Psoas muscle (tissue), 7 donors: ENCODE measurements at regions not wholly inside any gene's neighbourhood (a gene's known extent, or its start where the extent isn't known, plus 50 kb on each side); places are given as distances from the start of the nearest gene placed in this dataset.

ENCODE experiments used
- ATAC-seq, 4 donors: fragments of 200-7000 bp; cut with Tn5 transposase; one replicate each; pipeline ENCODE4 v1.9.1; 2020; ENCODE audit warnings: moderate library complexity in 3 of 4, mild to moderate bottlenecking in 2 of 4
- DNase-seq, 2 donors: peaks; one replicate each; pipeline ENCODE4 v3.0.0-alpha.2; 2020
- H3K27ac ChIP-seq: fragments of 200-600 bp; one replicate; pipeline ENCODE4 v1.8.0; 2022
- H3K27me3 ChIP-seq, 3 donors: fragments of 200-600 bp in 1 of 3; one replicate each; pipeline versions ENCODE4 v1.6.1 to v1.8.0; 2013 to 2022; ENCODE audit warnings: low read length in 2 of 3, mild to moderate bottlenecking in 2 of 3, moderate library complexity in 1 of 3; ENCODE audit not compliant: insufficient read depth in 3 of 3
- H3K36me3 ChIP-seq, 2 donors: fragments of 200-600 bp in 1 of 2; one replicate each; pipeline versions ENCODE4 v1.6.1 to v1.8.0; 2013 to 2022; ENCODE audit warnings: low read depth in 1 of 2, mild to moderate bottlenecking in 1 of 2, moderate library complexity in 1 of 2; ENCODE audit not compliant: insufficient read depth in 1 of 2
- H3K4me1 ChIP-seq: fragments of 200-600 bp; one replicate; pipeline ENCODE4 v1.8.0; 2022
- H3K4me3 ChIP-seq: fragments of 200-600 bp; one replicate; pipeline ENCODE4 v1.8.0; 2022; ENCODE audit warnings: mild to moderate bottlenecking
- H3K9me3 ChIP-seq: fragments of 200-600 bp; one replicate; pipeline ENCODE4 v1.8.0; 2022
- CTCF ChIP-seq: fragments of 200-600 bp; IDR thresholded peaks from one replicate; pipeline ENCODE4 v1.8.0; 2022; ENCODE audit warnings: antibody characterized with exemption
- WGBS, 3 donors: extraction: QIAGEN DNeasy Blood & Tissue Kit; methylation state at CpG; one replicate each; pipeline versions ENCODE4 v1.1.6 to v1.1.7; 2013; 5-methylcytosine and 5-hydroxymethylcytosine counted together
- intact Hi-C, 2 donors: fragments of 100-400 bp; cut with DNase I; formaldehyde crosslinking; loops; one replicate each; pipeline versions ENCODE4 v1.11.0 to v1.14.2; 2022
- donor health status: healthy with polysubstance abuse.
- donor health status: DM: no; HTN: no; CAD: no; lungs with moderate emphysema.
- donor health status: Bipolar disorder and iron deficiency.
- donor health status: healthy.
- donor health status: DM: yes; HTN: yes; CAD: no.
- donor health status: DM: no; HTN: no; CAD: no.
- donor health status: DM: yes; HTN: yes; CAD: no.

GRCh38 chr3:72322264-72322976 is 525.8 kb downstream of the SHQ1 start:
- H3K36me3 ChIP-seq: no peaks in the 10 kb centered on the region
- H3K27ac ChIP-seq: no peak overlapping the region
- no peak for TF ChIP-seq CTCF
- no peaks in the 10 kb centered on the region for H3K9me3 ChIP-seq
- 92 to 94% (median 94%) methylated on average over 11 of the region's 11 CpGs for WGBS, 3 donors
- H3K4me1 ChIP-seq: peaks cover 10% of the 10 kb centered on the region
- intact Hi-C loops: no loop called here
- no peaks in the 10 kb centered on the region for H3K27me3 ChIP-seq
- no peak for DNase-seq
- ATAC-seq: no peak
- no peak overlapping the region for H3K4me3 ChIP-seq

GRCh38 chr3:72320955-72321303 is 527.3 kb downstream of the SHQ1 start:
- intact Hi-C loops: no loop called here
- no peak for DNase-seq
- H3K36me3 ChIP-seq: no peaks in the 10 kb centered on the region
- WGBS, 3 donors: 49 to 68% (median 52%) methylated on average over 3 of the region's 3 CpGs
- H3K27me3 ChIP-seq: no peaks in the 10 kb centered on the region
- H3K4me3 ChIP-seq: no peak overlapping the region
- H3K9me3 ChIP-seq: no peaks in the 10 kb centered on the region
- H3K4me1 ChIP-seq: peaks cover 10% of the 10 kb centered on the region
- no peak for ATAC-seq
- no peak overlapping the region for H3K27ac ChIP-seq
- TF ChIP-seq CTCF: no peak

GRCh38 chr3:72320095-72320954 is 527.9 kb downstream of the SHQ1 start:
- H3K36me3 ChIP-seq: no peaks in the 10 kb centered on the region
- H3K9me3 ChIP-seq: no peaks in the 10 kb centered on the region
- intact Hi-C loops: no loop called here
- H3K4me1 ChIP-seq: peaks cover 10% of the 10 kb centered on the region
- TF ChIP-seq CTCF: no peak
- DNase-seq: no peak
- WGBS, 3 donors: 91 to 94% (median 92%) methylated on average over 17 of the region's 17 CpGs
- no peak overlapping the region for H3K4me3 ChIP-seq
- H3K27ac ChIP-seq: no peak overlapping the region
- no peaks in the 10 kb centered on the region for H3K27me3 ChIP-seq
- ATAC-seq: no peak

DNA sequence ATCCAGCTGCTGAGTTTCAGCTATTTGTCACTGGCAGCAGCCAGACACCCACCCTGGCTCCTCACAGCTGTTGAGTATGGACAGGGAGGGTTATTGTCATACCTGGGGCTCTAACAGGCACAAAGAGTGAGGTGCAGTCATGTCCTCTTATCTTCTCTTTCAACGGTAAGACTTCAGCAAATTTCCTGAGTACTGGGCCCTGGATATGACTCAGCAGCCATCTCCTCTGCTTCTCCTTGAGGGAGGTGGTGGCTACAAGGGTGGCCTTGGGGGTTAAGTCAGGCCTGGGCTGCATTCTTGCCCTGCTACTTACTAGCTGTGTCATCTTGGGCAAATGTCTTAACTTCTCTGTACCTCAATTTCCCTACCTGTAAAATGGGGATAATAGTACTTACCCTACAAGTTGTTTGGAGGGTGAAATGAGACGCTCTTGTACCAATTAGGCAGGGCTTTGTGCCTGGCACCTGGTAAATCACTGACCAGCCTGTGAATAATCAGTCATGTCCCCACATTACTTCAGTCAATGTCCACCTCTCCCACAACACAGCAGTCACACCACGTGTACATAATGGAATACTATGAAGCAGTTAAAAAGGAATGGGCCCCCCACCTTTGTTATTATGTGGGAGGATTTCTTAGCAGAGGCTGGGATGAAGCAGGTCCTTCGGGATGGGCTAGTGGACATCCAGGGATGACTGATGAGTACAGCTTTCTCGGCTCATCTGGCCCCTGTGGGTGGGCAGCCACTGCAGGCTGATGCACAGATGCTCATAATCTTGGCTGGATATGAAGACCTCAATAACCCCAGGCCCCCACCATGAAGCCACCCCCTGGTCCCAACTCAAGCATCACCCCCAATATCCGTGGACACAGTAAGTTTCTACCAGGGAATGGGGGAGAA is 528.8 kb downstream of the SHQ1 start:
- TF ChIP-seq CTCF: no peak
- H3K36me3 ChIP-seq: no peaks in the 10 kb centered on the region
- peaks cover 10% of the 10 kb centered on the region for H3K4me1 ChIP-seq
- H3K4me3 ChIP-seq: no peak overlapping the region
- no peaks in the 10 kb centered on the region for H3K9me3 ChIP-seq
- DNase-seq (no peak), ATAC-seq (no peak)
- no peak overlapping the region for H3K27ac ChIP-seq
- WGBS, 3 donors: 86 to 87% (median 87%) methylated on average over 6 of the region's 6 CpGs
- intact Hi-C loops: no loop called here
- H3K27me3 ChIP-seq: no peaks in the 10 kb centered on the region
